OCI-LY1 (cell line): ENCODE measurements at regions not wholly inside any gene's neighbourhood (a gene's known extent, or its start where the extent isn't known, plus 50 kb on each side); places are given as distances from the start of the nearest gene placed in this dataset.

Experiments
- CTCF ChIP-seq: fragments of 200-600 bp; sonication (generic), shearing (Covaris generic); IDR thresholded peaks from 2 replicates; pipeline ENCODE4 v1.5.1; 2017; ENCODE audit warnings: mild to moderate bottlenecking, antibody characterized with exemption, low read length, moderate library complexity, mixed read lengths
- EZH2 ChIP-seq: fragments of 200-600 bp; sonication (generic), shearing (Covaris generic); IDR thresholded peaks from 2 replicates; pipeline ENCODE4 v1.8.0; 2017; ENCODE audit warnings: borderline replicate concordance, mixed run types, mild to moderate bottlenecking, antibody characterized with exemption, low read length, moderate library complexity, mixed read lengths

GRCh38 chr2:66069937-66070720 is 364.8 kb upstream of the MEIS1 start:
- TF ChIP-seq CTCF = no peak
- no peak for TF ChIP-seq EZH2
